IMR-90 (cell line): ENCODE measurements at regions not wholly inside any gene's neighbourhood (a gene's known extent, or its start where the extent isn't known, plus 50 kb on each side); places are given as distances from the start of the nearest gene placed in this dataset.

Experiments
- ATAC-seq: fragments of 200-7000 bp; cut with Tn5 transposase; 2 replicates; pipeline ENCODE4 v1.9.1; 2020; ENCODE audit warnings: low read depth, mild to moderate bottlenecking, moderate library complexity
- BruUV-seq: library from RNA; stranded (reverse); fragments of 400-500 nt; replicated peaks from 2 replicates; lab custom pipeline; 2021; lab: Mats Ljungman, UMichigan
- CTCF ChIA-PET: fragments of 300-600 bp; formaldehyde crosslinking; extraction: SDS; loops from one replicate; lab custom pipeline; 2021; ENCODE audit warnings: antibody characterized with exemption; lab: Yijun Ruan, JAX
- POLR2A ChIA-PET: fragments of 300-600 bp; sonication (Branson Sonifier 250); formaldehyde crosslinking; loops from one replicate; lab custom pipeline; 2022; ENCODE audit warnings: antibody characterized with exemption; ENCODE audit not compliant: unreplicated experiment; lab: Charles Lee
- DNase-seq: peaks from one replicate; pipeline ENCODE4 v3.0.0; 2013
- H2AFZ ChIP-seq: replicated peaks from 2 replicates; pipeline ENCODE3; 2013; ENCODE audit warnings: low read length, mild to moderate bottlenecking; ENCODE audit not compliant: poor library complexity
- H2AK5ac ChIP-seq: 2 replicates; pipeline ENCODE4 v1.6.1; 2013; ENCODE audit warnings: low read depth, low read length, inconsistent platforms
- H2AK9ac ChIP-seq: replicated peaks from 2 replicates; pipeline ENCODE3; 2013; ENCODE audit warnings: mild to moderate bottlenecking, low read depth, low read length, moderate library complexity; ENCODE audit not compliant: poor library complexity
- H2BK120ac ChIP-seq: 2 replicates; pipeline ENCODE4 v1.6.1; 2013; ENCODE audit warnings: low read depth, low read length, inconsistent platforms
- H2BK15ac ChIP-seq: 3 replicates; pipeline ENCODE4 v1.6.1; 2013; ENCODE audit warnings: low read depth, low read length, inconsistent platforms
- H2BK20ac ChIP-seq: 2 replicates; pipeline ENCODE4 v1.6.1; 2013; ENCODE audit warnings: low read depth, mild to moderate bottlenecking, inconsistent platforms, low read length, moderate library complexity
- H2BK5ac ChIP-seq: 2 replicates; pipeline ENCODE4 v1.6.1; 2013; ENCODE audit warnings: mild to moderate bottlenecking, low read depth, low read length, inconsistent platforms; ENCODE audit not compliant: poor library complexity, severe bottlenecking
- H3K14ac ChIP-seq: replicated peaks from 2 replicates; pipeline ENCODE4 v1.6.1; 2013; ENCODE audit warnings: low read depth, low read length, inconsistent platforms
- H3K18ac ChIP-seq: 2 replicates; pipeline ENCODE4 v1.6.1; 2013; ENCODE audit warnings: low read depth, low read length, control low read depth
- H3K23ac ChIP-seq: 2 replicates; pipeline ENCODE4 v1.6.1; 2013; ENCODE audit warnings: low read depth, low read length, inconsistent platforms
- H3K27ac ChIP-seq: 2 replicates; pipeline ENCODE4 v1.5.1; 2013; ENCODE audit warnings: mild to moderate bottlenecking, control low read depth, low read length; ENCODE audit not compliant: insufficient read depth
- H3K27me3 ChIP-seq: 2 replicates; pipeline ENCODE4 v1.6.1; 2013; ENCODE audit warnings: low read length; ENCODE audit not compliant: control insufficient read depth, insufficient read depth
- H3K36me3 ChIP-seq: 2 replicates; pipeline ENCODE4 v1.6.1; 2013; ENCODE audit warnings: low read length, mixed read lengths; ENCODE audit not compliant: control insufficient read depth, insufficient read depth
- H3K4ac ChIP-seq: 2 replicates; pipeline ENCODE4 v1.6.1; 2013; ENCODE audit warnings: low read depth, low read length, inconsistent platforms
- H3K4me1 ChIP-seq: 2 replicates; pipeline ENCODE4 v1.6.1; 2013; ENCODE audit warnings: low read length, mixed read lengths; ENCODE audit not compliant: control insufficient read depth, insufficient read depth
- H3K4me2 ChIP-seq: 2 replicates; pipeline ENCODE4 v1.6.1; 2013; ENCODE audit warnings: low read depth, mild to moderate bottlenecking, control low read depth, low read length, moderate library complexity
- H3K4me3 ChIP-seq: 2 replicates; pipeline ENCODE4 v1.5.1; 2013; ENCODE audit warnings: low read depth, mild to moderate bottlenecking, control low read depth, low read length, moderate library complexity; ENCODE audit not compliant: insufficient read depth
- H3K56ac ChIP-seq: 2 replicates; pipeline ENCODE4 v1.6.1; 2013; ENCODE audit warnings: low read length, inconsistent platforms; ENCODE audit not compliant: insufficient read depth; ENCODE audit errors: extremely low read depth
- H3K79me1 ChIP-seq, 2 experiments: 2 replicates each; pipeline ENCODE4 v1.6.1; 2013; ENCODE audit warnings: low read length in 2 of 2, inconsistent platforms in 1 of 2, low read depth in 1 of 2
- H3K9ac ChIP-seq: 2 replicates; pipeline ENCODE4 v1.6.1; 2013; ENCODE audit warnings: low read depth, low read length, control low read depth
- H3K9me1 ChIP-seq: 2 replicates; pipeline ENCODE4 v1.6.1; 2013; ENCODE audit warnings: low read length, inconsistent platforms; ENCODE audit not compliant: insufficient read depth
- H3K9me3 ChIP-seq: 2 replicates; pipeline ENCODE4 v1.6.1; 2013; ENCODE audit warnings: low read length; ENCODE audit not compliant: control insufficient read depth, insufficient read depth
- H4K20me1 ChIP-seq: 2 replicates; pipeline ENCODE4 v1.6.1; 2013; ENCODE audit warnings: low read length, inconsistent platforms; ENCODE audit not compliant: insufficient read depth
- H4K5ac ChIP-seq: 2 replicates; pipeline ENCODE4 v1.6.1; 2013; ENCODE audit warnings: mild to moderate bottlenecking, low read depth, low read length, control low read depth
- H4K8ac ChIP-seq, 2 experiments: 2 replicates each; pipeline ENCODE4 v1.6.1; 2013; ENCODE audit warnings: low read depth in 2 of 2, low read length in 2 of 2, control low read depth in 1 of 2, inconsistent platforms in 1 of 2
- H4K91ac ChIP-seq: 2 replicates; pipeline ENCODE4 v1.6.1; 2013; ENCODE audit warnings: low read depth, low read length, inconsistent platforms; ENCODE audit not compliant: insufficient read depth
- CEBPB ChIP-seq: IDR thresholded peaks from 2 replicates; pipeline ENCODE4 v1.6.1; 2012; ENCODE audit warnings: low read depth, low read length, improper control_type of control experiment
- FOS ChIP-seq: fragments of 150-350 bp; IDR thresholded peaks from 2 replicates; pipeline ENCODE4 v1.6.1; 2016; ENCODE audit warnings: low read depth, low read length
- MAZ ChIP-seq: IDR thresholded peaks from 2 replicates; pipeline ENCODE4 v1.6.1; 2012; ENCODE audit warnings: low read depth, mild to moderate bottlenecking, low read length, improper control_type of control experiment, moderate library complexity, borderline replicate concordance
- POLR2A ChIP-seq: IDR thresholded peaks from 2 replicates; pipeline ENCODE4 v1.6.1; 2012; ENCODE audit warnings: mild to moderate bottlenecking, low read depth, low read length
- SMC3 ChIP-seq: fragments of 150-350 bp; IDR thresholded peaks from 2 replicates; pipeline ENCODE4 v1.6.1; 2016; ENCODE audit warnings: low read depth, mild to moderate bottlenecking, antibody characterized with exemption, low read length, moderate library complexity
- USF2 ChIP-seq: fragments of 150-350 bp; IDR thresholded peaks from 2 replicates; pipeline ENCODE4 v1.6.1; 2017; ENCODE audit warnings: mild to moderate bottlenecking, antibody characterized with exemption, low read length, low read depth
- dilution Hi-C: fragments of 300-500 bp; cut with HindIII; formaldehyde crosslinking; loops from one replicate; pipeline ENCODE4 v1.14.3; 2018; ENCODE audit warnings: low sequenced_read_pairs; ENCODE audit not compliant: unreplicated experiment
- in situ Hi-C: fragments of 300-500 bp; cut with MboI; formaldehyde crosslinking; loops from 3 replicates; pipeline ENCODE4 v1.14.3; 2019; ENCODE audit warnings: low sequenced_read_pairs, inconsistent platforms, mixed read lengths
- intact Hi-C: fragments of 100-400 bp; cut with micrococcal nuclease; formaldehyde crosslinking; loops from 2 replicates; pipeline ENCODE4 v1.10.0; 2022

GRCh38 chr5:110909950-110910349 lies 161.6 kb upstream of the TSLP start:
- Histone ChIP-seq H3K4me1 (peaks cover 5% of the 10 kb centered on the region; the same call in 1 of the 2 replicates), H3K9me3 (no peaks in the 10 kb centered on the region), H3K27ac (no peak overlapping the region; the same call in 1 of the 2 replicates), H2AK9ac (no peak overlapping the region), H4K20me1 (no peaks in the 10 kb centered on the region), H2BK120ac (peak overlapping the region; percentile 98; the same call in 1 of the 2 replicates), H4K91ac (no peak overlapping the region), H3K56ac (no peak overlapping the region), H3K23ac (no peak overlapping the region), H3K4me2 (no peak overlapping the region), H2BK5ac (peak overlapping the region; percentile 81), H3K36me3 (no peaks in the 10 kb centered on the region), H4K5ac (no peak overlapping the region), H3K27me3 (no peaks in the 10 kb centered on the region), H3K14ac (no peak overlapping the region), H2AK5ac (no peak overlapping the region), H3K4ac (no peak overlapping the region), H2BK20ac (no peak overlapping the region), H3K9me1 (no peaks in the 10 kb centered on the region), H3K79me1 (no peaks in the 10 kb centered on the region), H3K18ac (no peak overlapping the region), H2AFZ (no peak overlapping the region), H3K9ac (no peak overlapping the region), H2BK15ac (no peak overlapping the region), H3K4me3 (no peak overlapping the region), H4K8ac (peak overlapping the region in 1 of 2 experiments; percentile 95; a peak in 1 of 4 replicates)
- BruUV-seq: no TSS peak
- DNase-seq (peak; percentile 72), ATAC-seq (peak; percentile 80)
- POLR2A ChIA-PET: no interaction called here
- intact Hi-C loops (no loop called here), dilution Hi-C loops (no loop called here), in situ Hi-C loops (no loop called here)
- CTCF ChIA-PET: no interaction called here
- TF ChIP-seq MAZ (no peak), POLR2A (no peak), FOS (no peak), SMC3 (no peak), USF2 (no peak), CEBPB (peak; percentile 30; the same call in 1 of the 2 replicates)
